D721Med (cell line): ENCODE measurements at regions not wholly inside any gene's neighbourhood (a gene's known extent, or its start where the extent isn't known, plus 50 kb on each side); places are given as distances from the start of the nearest gene placed in this dataset.

ENCODE experiments used
- DNase-seq: peaks from one replicate; pipeline ENCODE4 v3.0.0; 2011; ENCODE audit warnings: low spot score; ENCODE audit not compliant: insufficient read length
- FAIRE-seq: peaks from 2 replicates; lab custom pipeline; 2011; peaks lifted over from hg19 to GRCh38; lab: Jason Lieb, UNC
- TF ChIP-seq, protein P1 (sequence below): IDR thresholded peaks from 2 replicates; pipeline ENCODE4 v1.5.1; 2012; ENCODE audit warnings: mild to moderate bottlenecking, control low read depth; ENCODE audit not compliant: insufficient read depth; ENCODE audit errors: missing control alignments

- DNase-seq (no peak), FAIRE-seq (no peak)
- TF ChIP-seq, protein P1, sequence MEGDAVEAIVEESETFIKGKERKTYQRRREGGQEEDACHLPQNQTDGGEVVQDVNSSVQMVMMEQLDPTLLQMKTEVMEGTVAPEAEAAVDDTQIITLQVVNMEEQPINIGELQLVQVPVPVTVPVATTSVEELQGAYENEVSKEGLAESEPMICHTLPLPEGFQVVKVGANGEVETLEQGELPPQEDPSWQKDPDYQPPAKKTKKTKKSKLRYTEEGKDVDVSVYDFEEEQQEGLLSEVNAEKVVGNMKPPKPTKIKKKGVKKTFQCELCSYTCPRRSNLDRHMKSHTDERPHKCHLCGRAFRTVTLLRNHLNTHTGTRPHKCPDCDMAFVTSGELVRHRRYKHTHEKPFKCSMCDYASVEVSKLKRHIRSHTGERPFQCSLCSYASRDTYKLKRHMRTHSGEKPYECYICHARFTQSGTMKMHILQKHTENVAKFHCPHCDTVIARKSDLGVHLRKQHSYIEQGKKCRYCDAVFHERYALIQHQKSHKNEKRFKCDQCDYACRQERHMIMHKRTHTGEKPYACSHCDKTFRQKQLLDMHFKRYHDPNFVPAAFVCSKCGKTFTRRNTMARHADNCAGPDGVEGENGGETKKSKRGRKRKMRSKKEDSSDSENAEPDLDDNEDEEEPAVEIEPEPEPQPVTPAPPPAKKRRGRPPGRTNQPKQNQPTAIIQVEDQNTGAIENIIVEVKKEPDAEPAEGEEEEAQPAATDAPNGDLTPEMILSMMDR, result no peak
Observed at GRCh38 chr5:120362426-120362825, 101.7 kb upstream of the PRR16 start.

DNA sequence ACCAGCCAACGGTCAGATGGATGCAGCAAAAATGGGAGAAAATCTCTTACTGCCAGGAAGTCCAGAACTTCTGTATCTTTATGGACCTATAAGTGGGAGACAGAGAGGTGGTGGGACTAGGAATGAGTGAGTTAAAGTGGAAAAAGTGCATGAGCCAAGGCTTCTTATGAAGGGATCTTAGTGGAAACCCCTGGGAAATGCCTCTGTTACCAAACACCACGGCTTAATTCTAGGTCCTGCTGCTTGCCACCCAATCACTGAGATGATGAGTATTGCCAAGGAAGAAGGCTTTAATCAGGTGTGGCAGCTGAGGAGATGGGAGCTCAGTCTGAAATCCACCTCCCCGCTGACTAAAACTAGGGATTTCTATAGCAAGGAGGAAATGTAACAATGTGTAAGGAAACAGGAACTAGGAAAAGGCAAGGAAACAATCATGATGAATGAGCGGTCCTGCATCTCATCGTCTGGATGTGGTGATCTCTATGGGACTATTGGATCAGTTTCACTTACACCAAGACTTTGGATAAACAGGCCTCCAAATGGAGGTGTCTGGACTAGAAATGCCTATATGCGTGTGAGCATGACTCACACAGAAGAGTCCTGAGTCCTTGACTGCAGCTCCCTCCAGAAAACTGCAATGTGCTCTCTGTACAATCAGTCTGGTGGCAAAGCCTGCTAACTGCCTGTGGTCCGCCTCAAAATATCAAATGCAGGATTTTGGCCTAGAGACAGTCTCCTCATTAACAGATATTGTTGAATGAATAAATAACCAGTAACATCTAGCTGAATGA, 98.2 kb upstream of the PRR16 start:
- TF ChIP-seq, protein P1, result no peak
- FAIRE-seq (no peak), DNase-seq (no peak)

GRCh38 chr5:120367896-120368634, 96.0 kb upstream of the PRR16 start:
- no peak for DNase-seq
- TF ChIP-seq, protein P1, result no peak
- FAIRE-seq, result no peak

DNA sequence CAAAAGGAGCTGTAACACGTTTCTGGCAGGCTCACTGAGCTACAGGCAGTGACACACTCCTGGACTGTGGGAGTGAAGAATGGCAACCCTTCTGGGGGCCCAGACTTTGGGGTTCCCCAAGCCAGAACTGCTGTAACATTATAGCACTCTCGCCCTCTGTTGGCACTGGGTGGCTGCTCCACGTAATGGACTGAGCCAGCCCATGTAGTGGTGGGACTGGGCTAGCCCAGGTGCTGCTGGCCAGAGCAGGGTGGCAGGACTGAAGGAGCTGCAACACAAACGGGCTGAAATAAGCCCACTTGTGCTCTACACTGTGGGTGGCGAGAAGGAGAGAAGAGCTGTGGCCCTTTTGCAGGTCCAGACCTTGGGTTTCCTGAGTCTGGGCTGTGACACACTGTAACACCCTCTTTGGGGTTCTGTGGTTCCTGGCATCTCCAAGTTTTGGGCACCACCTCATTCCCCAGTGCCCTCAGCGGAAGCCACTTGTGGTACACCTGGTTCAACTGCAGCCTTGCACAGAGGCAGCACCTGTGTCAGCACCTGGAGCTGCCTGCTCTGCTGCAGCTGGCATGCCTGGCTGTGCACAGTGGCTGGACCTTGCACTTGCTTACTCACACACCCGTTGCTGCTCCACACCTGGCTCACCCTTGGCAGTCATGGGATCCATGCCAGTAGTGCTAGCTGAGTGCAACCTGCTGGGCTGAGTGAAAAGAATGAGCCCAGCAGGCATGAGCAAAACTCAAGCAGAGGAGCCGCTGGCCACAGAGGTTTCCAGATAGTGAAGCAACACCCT, 95.0 kb upstream of the PRR16 start:
- no peak for DNase-seq
- FAIRE-seq, result no peak
- TF ChIP-seq, protein P1, result no peak

DNA sequence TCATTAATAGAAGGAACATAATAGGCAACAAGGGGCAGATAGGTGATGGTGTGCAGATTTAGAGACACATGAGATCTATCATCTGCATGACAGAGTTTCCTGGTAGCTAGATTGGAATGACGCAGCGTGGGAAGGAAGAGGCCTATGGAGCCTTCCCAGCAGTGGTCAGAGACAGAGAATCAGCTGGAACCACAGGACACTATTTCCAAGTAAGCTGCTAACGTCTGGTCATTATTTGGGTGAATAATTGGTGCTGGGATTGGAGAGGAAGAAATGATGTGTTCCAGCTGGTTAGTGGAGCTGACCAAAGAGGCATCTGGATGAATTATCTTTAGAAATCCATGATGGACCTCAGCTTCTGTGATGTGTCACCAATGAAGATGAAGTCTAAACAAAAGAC, 91.2 kb upstream of the PRR16 start:
- FAIRE-seq (no peak), DNase-seq (no peak)

DNA sequence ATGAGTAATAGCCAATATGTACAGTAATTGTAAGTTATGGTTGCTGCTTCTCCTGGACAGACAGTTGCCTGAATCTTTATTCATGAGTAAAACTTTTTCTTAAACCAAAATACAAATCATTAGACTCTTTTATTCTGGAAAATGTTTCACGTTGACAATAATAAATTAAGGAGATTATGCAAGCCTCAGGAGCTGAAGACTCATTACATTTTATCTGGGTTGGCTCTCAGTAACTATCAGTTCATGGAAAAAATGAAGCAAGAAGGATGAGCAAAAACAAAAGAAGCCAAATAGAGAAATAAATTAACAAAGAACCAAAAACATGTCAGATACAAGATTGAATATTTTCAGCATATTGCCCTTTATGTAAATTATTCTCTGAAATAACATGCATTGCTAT, 88.9 kb upstream of the PRR16 start:
- TF ChIP-seq, protein P1, result no peak
- FAIRE-seq, result no peak
- DNase-seq, result no peak

More for the DNA sequence above, 91.2 kb upstream of the PRR16 start:
- TF ChIP-seq, protein P1, result no peak
